Liver (tissue), 8 donors: ENCODE measurements at regions not wholly inside any gene's neighbourhood (a gene's known extent, or its start where the extent isn't known, plus 50 kb on each side); places are given as distances from the start of the nearest gene placed in this dataset.

Experiments used
- DNase-seq: peaks from one replicate; pipeline ENCODE4 v3.0.0-alpha.2; 2017; ENCODE audit warnings: low spot score
- H3K27ac ChIP-seq, 2 donors: one replicate each; pipeline ENCODE4 v1.7.0; 2013; ENCODE audit warnings: inconsistent platforms in 2 of 2, low read length in 2 of 2, control low read depth in 1 of 2, low read depth in 1 of 2, mild to moderate bottlenecking in 1 of 2
- H3K27me3 ChIP-seq, 4 donors: one replicate each; pipeline versions ENCODE4 v1.6.1 to v1.7.0; 2013; ENCODE audit warnings: low read length in 3 of 4, inconsistent platforms in 1 of 4, mild to moderate bottlenecking in 1 of 4, moderate library complexity in 1 of 4; ENCODE audit not compliant: control insufficient read depth in 4 of 4, insufficient read depth in 4 of 4
- H3K36me3 ChIP-seq, 4 donors: one replicate each; pipeline versions ENCODE4 v1.6.1 to v1.7.0; 2013; ENCODE audit warnings: low read length in 3 of 4, mild to moderate bottlenecking in 3 of 4, low read depth in 1 of 4, moderate library complexity in 1 of 4; ENCODE audit not compliant: control insufficient read depth in 4 of 4, insufficient read depth in 3 of 4
- H3K4me1 ChIP-seq, 4 donors: one replicate each; pipeline versions ENCODE4 v1.6.1 to v1.7.0; 2013; ENCODE audit warnings: low read length in 3 of 4, mild to moderate bottlenecking in 3 of 4, moderate library complexity in 1 of 4; ENCODE audit not compliant: control insufficient read depth in 4 of 4, insufficient read depth in 4 of 4
- H3K4me3 ChIP-seq, 3 donors: one replicate each; pipeline versions ENCODE4 v1.6.1 to v1.7.0; 2013; ENCODE audit warnings: low read length in 3 of 3, control low read depth in 1 of 3, low read depth in 1 of 3, mild to moderate bottlenecking in 1 of 3
- H3K9ac ChIP-seq, 2 donors: one replicate each; pipeline ENCODE4 v1.7.0; 2013; ENCODE audit warnings: low read length in 2 of 2, mild to moderate bottlenecking in 2 of 2, moderate library complexity in 2 of 2, control low read depth in 1 of 2, low read depth in 1 of 2
- H3K9me3 ChIP-seq, 4 donors: one replicate each; pipeline versions ENCODE4 v1.6.1 to v1.7.0; 2013; ENCODE audit warnings: low read length in 3 of 4; ENCODE audit not compliant: control insufficient read depth in 4 of 4
- EGR1 ChIP-seq, 2 donors: IDR thresholded peaks; 2 replicates each; pipeline ENCODE4 v1.6.1; 2016 to 2018; ENCODE audit warnings: antibody characterized with exemption in 2 of 2, low read depth in 2 of 2
- FOXA2 ChIP-seq: IDR thresholded peaks from 2 replicates; pipeline ENCODE4 v1.6.1; 2016; ENCODE audit warnings: antibody characterized with exemption
- GABPA ChIP-seq, 2 donors: IDR thresholded peaks in 1 of 2; conservative IDR thresholded peaks in 1 of 2; 2 replicates each; pipeline ENCODE4 v1.6.1; 2016; ENCODE audit warnings: antibody characterized with exemption in 2 of 2, mild to moderate bottlenecking in 1 of 2, moderate library complexity in 1 of 2
- HNF4A ChIP-seq, 2 donors: conservative IDR thresholded peaks; 2 replicates each; pipeline ENCODE4 v1.6.1; 2016; ENCODE audit warnings: antibody characterized with exemption in 2 of 2, mild to moderate bottlenecking in 2 of 2
- JUND ChIP-seq, 2 donors: IDR thresholded peaks; 2 replicates each; pipeline ENCODE4 v1.6.1; 2016; ENCODE audit warnings: antibody characterized with exemption in 2 of 2
- NR2F2 ChIP-seq: IDR thresholded peaks from 2 replicates; pipeline ENCODE4 v1.6.1; 2016; ENCODE audit warnings: antibody characterized with exemption
- RAD21 ChIP-seq, 2 donors: IDR thresholded peaks; 2 replicates each; pipeline ENCODE4 v1.6.1; 2016; ENCODE audit warnings: antibody characterized with exemption in 2 of 2, mild to moderate bottlenecking in 2 of 2
- RXRA ChIP-seq, 2 donors: IDR thresholded peaks; 2 replicates each; pipeline ENCODE4 v1.6.1; 2017 to 2018; ENCODE audit warnings: antibody characterized with exemption in 2 of 2, mild to moderate bottlenecking in 1 of 2
- SP1 ChIP-seq: IDR thresholded peaks from 2 replicates; pipeline ENCODE4 v1.6.1; 2018; ENCODE audit warnings: antibody characterized with exemption, mild to moderate bottlenecking
- TAF1 ChIP-seq: conservative IDR thresholded peaks from 2 replicates; pipeline ENCODE4 v1.6.1; 2016; ENCODE audit warnings: antibody characterized with exemption, mild to moderate bottlenecking
- YY1 ChIP-seq: IDR thresholded peaks from 2 replicates; pipeline ENCODE4 v1.6.1; 2016; ENCODE audit warnings: antibody characterized with exemption, mild to moderate bottlenecking
- whole genome bisulfite sequencing: extraction: QIAGEN DNeasy Blood & Tissue Kit; methylation state at CpG from one replicate; pipeline ENCODE4 v1.1.7; 2013; 5-methylcytosine and 5-hydroxymethylcytosine counted together
- TF ChIP-seq, protein P1 (sequence below): IDR thresholded peaks from 2 replicates; pipeline ENCODE4 v1.6.1; 2016; ENCODE audit warnings: antibody characterized with exemption
- TF ChIP-seq, protein P2 (sequence below): fragments of 150-350 bp; IDR thresholded peaks from 2 replicates; pipeline ENCODE4 v1.5.1; 2017; ENCODE audit warnings: improper control_type of control experiment, low read depth, low read length; ENCODE audit not compliant: missing input control
- TF ChIP-seq, protein P3 (sequence below): IDR thresholded peaks from 2 replicates; pipeline ENCODE4 v1.6.1; 2016; ENCODE audit warnings: antibody characterized with exemption
- TF ChIP-seq, protein P4 (sequence below): IDR thresholded peaks from 2 replicates; pipeline ENCODE4 v1.6.1; 2016; ENCODE audit warnings: antibody characterized with exemption, mild to moderate bottlenecking
- donor health status: healthy.
- donor health status: healthy.
- donor health status: healthy.
- donor health status: healthy.
- donor health status: healthy.

DNA sequence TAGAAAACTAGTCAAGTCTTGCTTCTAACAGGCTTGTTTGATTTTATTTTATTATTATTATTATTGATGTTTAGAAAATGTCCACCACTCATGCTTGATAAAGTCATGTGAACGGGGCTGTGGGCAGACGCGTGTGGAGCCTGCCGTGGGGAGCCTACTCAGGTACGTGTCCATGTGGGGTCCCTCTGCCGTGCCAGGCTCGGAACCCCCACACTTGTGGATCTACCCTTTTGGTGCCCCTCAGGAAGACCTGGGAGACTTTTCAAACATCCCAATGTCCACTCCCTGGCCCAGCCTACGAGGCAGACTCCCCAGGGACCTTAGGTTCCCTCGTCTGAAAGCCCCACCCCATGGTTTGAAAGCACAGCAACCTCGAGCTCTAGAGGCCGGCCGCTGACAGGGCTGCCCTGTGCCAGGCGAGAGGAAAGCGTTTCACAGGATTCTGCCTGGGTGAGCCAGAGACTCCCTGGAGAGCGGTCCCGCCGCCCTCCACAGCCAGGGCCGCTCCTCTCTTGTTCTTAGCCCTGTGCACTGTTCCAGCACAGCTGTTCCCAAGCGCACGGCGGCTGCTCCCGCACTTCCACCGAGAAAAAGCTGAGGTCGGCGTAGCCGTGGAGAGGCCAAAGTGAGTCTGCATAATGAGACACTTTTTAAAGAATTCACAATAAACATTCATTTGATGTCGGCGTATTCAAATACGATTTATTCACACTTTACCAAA, 249.7 kb downstream of the TTLL2 start:
- H3K27me3 ChIP-seq, result no peaks in the 10 kb centered on the region
- no peak overlapping the region for H3K27ac ChIP-seq
- no peak overlapping the region for H3K9ac ChIP-seq
- peaks cover 4 to 15% (median 6%) of the 10 kb centered on the region in 4 donors for H3K4me1 ChIP-seq
- peak; percentile 27 for DNase-seq
- H3K4me3 ChIP-seq, result no peak overlapping the region
- H3K36me3 ChIP-seq, result no peaks in the 10 kb centered on the region
- TF ChIP-seq, protein P1, sequence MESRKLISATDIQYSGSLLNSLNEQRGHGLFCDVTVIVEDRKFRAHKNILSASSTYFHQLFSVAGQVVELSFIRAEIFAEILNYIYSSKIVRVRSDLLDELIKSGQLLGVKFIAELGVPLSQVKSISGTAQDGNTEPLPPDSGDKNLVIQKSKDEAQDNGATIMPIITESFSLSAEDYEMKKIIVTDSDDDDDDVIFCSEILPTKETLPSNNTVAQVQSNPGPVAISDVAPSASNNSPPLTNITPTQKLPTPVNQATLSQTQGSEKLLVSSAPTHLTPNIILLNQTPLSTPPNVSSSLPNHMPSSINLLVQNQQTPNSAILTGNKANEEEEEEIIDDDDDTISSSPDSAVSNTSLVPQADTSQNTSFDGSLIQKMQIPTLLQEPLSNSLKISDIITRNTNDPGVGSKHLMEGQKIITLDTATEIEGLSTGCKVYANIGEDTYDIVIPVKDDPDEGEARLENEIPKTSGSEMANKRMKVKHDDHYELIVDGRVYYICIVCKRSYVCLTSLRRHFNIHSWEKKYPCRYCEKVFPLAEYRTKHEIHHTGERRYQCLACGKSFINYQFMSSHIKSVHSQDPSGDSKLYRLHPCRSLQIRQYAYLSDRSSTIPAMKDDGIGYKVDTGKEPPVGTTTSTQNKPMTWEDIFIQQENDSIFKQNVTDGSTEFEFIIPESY, result no peak
- TF ChIP-seq EGR1 (IDR thresholded peaks at IDR 0.05; ENCODE audit: low read depth in 2 of 2) (no peak), YY1 (no peak)
- 93% methylated on average over 29 of the region's 29 CpGs for WGBS
- no peaks in the 10 kb centered on the region for H3K9me3 ChIP-seq

DNA sequence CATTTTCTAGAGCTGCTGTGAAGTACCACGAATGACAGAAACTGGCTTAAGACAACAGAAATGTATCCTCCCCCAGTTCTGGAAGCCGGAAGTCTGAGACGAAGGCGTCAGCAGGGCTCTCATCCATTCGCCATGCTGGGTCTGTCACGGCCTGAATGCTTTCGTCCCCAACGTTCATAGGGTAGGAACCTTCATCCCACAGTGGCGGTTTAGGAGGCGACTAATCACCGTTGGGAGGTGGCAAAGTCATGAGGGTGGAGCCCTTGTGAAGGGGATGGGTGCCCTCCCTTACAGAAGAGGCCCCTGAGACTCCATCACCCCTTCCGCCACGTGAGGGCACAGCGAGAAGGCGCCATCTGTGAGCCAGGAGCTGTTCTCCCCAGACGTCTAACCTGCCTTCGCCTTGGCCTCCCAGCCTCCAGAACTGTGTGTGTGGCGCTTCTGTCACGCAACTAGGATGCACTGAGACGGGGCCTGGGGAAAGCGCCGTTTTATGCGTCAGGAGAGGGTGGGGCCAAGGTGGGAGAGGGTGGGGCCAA, 250.3 kb downstream of the TTLL2 start:
- Histone ChIP-seq H3K36me3 (no peaks in the 10 kb centered on the region), H3K4me1 (peaks cover 4 to 15% (median 6%) of the 10 kb centered on the region in 4 donors), H3K9me3 (no peaks in the 10 kb centered on the region), H3K27me3 (no peaks in the 10 kb centered on the region), H3K4me3 (no peak overlapping the region), H3K27ac (no peak overlapping the region), H3K9ac (no peak overlapping the region)
- WGBS, result 97% methylated on average over 23 of the region's 23 CpGs
- DNase-seq, result no peak
- no peak for TF ChIP-seq HNF4A (conservative IDR thresholded peaks at IDR 0.05)
- TF ChIP-seq GABPA (IDR thresholded peaks at IDR 0.05 in 1 of 2, conservative IDR thresholded peaks at IDR 0.05 in 1 of 2), result no peak
- TF ChIP-seq FOXA2, result no peak
- no peak for TF ChIP-seq NR2F2
- no peak for TF ChIP-seq EGR1 (IDR thresholded peaks at IDR 0.05; ENCODE audit: low read depth in 2 of 2)
- TF ChIP-seq, protein P2, sequence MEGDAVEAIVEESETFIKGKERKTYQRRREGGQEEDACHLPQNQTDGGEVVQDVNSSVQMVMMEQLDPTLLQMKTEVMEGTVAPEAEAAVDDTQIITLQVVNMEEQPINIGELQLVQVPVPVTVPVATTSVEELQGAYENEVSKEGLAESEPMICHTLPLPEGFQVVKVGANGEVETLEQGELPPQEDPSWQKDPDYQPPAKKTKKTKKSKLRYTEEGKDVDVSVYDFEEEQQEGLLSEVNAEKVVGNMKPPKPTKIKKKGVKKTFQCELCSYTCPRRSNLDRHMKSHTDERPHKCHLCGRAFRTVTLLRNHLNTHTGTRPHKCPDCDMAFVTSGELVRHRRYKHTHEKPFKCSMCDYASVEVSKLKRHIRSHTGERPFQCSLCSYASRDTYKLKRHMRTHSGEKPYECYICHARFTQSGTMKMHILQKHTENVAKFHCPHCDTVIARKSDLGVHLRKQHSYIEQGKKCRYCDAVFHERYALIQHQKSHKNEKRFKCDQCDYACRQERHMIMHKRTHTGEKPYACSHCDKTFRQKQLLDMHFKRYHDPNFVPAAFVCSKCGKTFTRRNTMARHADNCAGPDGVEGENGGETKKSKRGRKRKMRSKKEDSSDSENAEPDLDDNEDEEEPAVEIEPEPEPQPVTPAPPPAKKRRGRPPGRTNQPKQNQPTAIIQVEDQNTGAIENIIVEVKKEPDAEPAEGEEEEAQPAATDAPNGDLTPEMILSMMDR, result no peak
- no peak for TF ChIP-seq TAF1
- no peak for TF ChIP-seq JUND (IDR thresholded peaks at IDR 0.05)
- TF ChIP-seq, protein P3, sequence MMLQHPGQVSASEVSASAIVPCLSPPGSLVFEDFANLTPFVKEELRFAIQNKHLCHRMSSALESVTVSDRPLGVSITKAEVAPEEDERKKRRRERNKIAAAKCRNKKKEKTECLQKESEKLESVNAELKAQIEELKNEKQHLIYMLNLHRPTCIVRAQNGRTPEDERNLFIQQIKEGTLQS, result no peak
- no peak for TF ChIP-seq RXRA (IDR thresholded peaks at IDR 0.05)
- no peak for TF ChIP-seq YY1
- TF ChIP-seq, protein P1, result no peak
- no peak for TF ChIP-seq RAD21 (IDR thresholded peaks at IDR 0.05)
- TF ChIP-seq, protein P4, sequence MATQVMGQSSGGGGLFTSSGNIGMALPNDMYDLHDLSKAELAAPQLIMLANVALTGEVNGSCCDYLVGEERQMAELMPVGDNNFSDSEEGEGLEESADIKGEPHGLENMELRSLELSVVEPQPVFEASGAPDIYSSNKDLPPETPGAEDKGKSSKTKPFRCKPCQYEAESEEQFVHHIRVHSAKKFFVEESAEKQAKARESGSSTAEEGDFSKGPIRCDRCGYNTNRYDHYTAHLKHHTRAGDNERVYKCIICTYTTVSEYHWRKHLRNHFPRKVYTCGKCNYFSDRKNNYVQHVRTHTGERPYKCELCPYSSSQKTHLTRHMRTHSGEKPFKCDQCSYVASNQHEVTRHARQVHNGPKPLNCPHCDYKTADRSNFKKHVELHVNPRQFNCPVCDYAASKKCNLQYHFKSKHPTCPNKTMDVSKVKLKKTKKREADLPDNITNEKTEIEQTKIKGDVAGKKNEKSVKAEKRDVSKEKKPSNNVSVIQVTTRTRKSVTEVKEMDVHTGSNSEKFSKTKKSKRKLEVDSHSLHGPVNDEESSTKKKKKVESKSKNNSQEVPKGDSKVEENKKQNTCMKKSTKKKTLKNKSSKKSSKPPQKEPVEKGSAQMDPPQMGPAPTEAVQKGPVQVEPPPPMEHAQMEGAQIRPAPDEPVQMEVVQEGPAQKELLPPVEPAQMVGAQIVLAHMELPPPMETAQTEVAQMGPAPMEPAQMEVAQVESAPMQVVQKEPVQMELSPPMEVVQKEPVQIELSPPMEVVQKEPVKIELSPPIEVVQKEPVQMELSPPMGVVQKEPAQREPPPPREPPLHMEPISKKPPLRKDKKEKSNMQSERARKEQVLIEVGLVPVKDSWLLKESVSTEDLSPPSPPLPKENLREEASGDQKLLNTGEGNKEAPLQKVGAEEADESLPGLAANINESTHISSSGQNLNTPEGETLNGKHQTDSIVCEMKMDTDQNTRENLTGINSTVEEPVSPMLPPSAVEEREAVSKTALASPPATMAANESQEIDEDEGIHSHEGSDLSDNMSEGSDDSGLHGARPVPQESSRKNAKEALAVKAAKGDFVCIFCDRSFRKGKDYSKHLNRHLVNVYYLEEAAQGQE, result no peak
- TF ChIP-seq SP1, result no peak
